Stimulated activated CD4-positive, alpha-beta T cell treated with anti-CD3 and anti-CD28 coated beads, Interleukin-4, amount 100 ng/mL, for 48 hours (primary cell): ENCODE measurements at regions not wholly inside any gene's neighbourhood (a gene's known extent, or its start where the extent isn't known, plus 50 kb on each side); places are given as distances from the start of the nearest gene placed in this dataset.

ENCODE experiments used
- DNase-seq, 2 donors: peaks; one replicate each; pipeline ENCODE4 v3.0.0-alpha.2; 2020; ENCODE audit warnings: low read depth in 2 of 2

DNA sequence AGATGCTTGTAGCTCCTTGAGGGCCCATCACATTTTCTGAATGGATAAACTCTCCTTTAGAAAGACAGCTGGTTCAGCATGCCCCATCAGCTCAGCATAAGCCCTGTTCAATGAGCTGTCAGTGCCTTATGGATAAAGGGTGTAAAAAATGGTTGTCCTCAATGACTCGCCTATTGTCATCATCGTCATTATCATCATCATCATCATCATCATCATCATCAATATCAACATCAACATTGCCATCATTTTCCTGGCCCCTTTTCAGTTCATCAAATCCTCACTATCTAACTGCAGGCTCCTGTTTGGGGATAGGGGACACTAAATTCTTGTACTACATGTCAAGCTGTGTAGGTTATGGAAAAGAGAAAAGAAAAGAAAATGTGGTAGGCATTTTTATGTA is 310.7 kb upstream of the MTNR1B start:
- DNase-seq = no peak

GRCh38 chr11:92659793-92660192 is 309.7 kb upstream of the MTNR1B start:
- DNase-seq = no peak

DNA sequence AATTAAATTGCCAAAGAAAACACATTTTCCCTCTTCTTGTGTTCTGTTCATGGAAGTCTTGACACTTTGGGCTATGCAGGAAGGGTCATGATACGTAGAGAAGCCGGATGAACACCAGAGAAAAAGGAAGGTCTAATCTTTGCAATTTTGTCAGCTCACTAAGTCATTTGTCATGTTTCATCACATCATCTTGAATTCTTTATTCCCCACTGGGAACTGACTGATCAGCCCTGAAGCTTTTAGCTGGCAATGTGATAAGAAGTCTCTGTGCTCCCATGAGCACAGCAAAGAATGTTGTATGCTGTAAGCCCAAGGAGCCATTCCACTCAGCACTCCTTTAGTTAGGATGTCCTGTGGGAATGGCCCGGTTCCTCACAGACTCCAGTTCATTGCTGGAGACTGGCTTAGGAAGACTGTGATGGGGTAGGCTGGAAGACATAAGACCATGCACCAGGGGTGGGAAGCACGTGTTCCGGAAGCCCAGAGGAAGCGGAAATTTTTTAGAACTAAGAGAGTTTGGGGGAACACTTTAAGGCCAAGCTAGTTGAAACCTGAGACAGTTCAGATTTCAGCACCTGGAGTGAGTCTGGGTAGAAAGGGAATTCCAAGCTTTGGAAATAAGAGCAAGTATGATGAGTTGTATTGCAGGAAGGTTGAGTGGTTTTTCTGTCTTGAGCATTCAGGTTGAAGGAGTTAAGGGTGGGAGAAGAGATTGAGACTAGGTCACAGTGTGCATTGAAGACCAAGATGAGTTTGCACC is 306.7 kb upstream of the MTNR1B start:
- no peak for DNase-seq

- DNase-seq = no peak
Observed at GRCh38 chr11:92663539-92663938, 305.9 kb upstream of the MTNR1B start.

DNA sequence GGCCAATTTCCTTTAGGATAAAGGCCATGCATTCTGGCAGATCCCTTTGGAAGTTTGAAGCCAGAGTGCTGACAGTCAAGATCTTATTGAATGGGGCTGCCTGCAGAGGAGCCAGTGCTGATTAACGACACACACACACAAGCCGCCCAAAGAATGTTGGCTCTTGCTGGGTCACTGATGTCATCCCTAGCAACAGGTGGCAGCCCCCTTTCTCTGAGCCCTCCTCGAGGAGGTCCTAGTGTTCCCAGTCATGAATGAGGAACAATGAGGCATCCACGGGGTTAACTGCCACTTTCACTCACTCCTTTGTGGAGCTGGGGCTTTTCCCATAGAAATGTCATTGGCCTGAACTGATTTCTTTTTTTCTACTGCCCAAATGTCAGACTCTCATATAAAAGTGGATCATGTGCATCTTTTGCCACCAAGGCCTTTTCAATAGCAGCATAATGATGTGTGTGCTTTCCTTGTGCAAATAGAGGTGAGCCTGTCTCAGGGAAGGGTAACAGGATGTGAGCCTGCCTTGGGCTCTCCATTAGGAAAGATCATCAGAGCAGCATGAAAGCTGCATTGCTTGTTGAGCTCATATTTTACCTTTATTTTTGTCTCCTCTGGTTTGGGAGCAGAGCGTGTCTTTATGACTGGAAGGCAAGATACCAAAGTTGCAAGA is 301.8 kb upstream of the MTNR1B start:
- no peak for DNase-seq

- DNase-seq = no peak
Observed at GRCh38 chr11:92670308-92670890, 299.1 kb upstream of the MTNR1B start.

DNA sequence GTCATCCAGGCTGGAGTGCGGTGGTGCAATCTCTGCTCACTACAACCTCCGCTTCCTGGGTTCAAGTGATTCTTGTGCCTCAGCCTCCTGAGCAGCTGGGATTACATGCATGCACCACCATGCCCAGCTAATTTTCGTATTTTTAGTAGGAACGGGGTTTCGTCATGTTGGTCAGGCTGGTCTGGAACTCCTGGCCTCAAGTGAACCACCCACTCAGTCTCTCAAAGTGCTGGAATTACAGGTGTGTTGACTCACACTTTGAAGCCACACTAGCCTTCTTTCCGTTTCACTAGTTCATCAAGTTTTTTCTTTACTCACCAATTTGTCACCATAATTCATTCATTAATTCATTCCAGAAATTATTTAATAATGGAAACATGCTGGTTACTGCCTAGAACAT is 298.4 kb upstream of the MTNR1B start:
- DNase-seq = no peak

GRCh38 chr11:92675303-92675702 is 294.1 kb upstream of the MTNR1B start:
- no peak for DNase-seq

- DNase-seq = no peak
Observed at GRCh38 chr11:92675810-92676209, 293.6 kb upstream of the MTNR1B start.

- DNase-seq = no peak
Observed at GRCh38 chr11:92678008-92678611, 291.3 kb upstream of the MTNR1B start.

GRCh38 chr11:92681586-92681985 is 287.9 kb upstream of the MTNR1B start:
- DNase-seq = no peak

DNA sequence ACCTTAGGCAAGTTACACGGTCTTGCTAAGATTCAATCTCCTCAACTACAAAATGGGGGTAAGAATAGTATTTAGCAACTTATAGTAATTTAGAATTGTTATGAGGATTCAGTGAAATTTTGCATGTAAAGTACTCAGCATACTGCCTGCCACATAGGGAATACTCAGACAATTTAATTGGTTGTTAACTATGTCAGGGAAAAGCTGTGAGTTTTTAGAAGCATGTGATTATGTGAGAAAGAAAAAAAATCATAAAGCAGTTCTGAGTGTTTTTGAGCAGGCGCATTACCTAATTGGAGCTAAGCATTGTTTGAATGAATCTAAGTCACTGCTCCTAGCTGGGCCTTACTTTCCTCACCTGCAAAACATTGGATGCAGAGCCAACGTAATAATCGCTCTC is 287.3 kb upstream of the MTNR1B start:
- DNase-seq = no peak

GRCh38 chr11:92682952-92683351 is 286.5 kb upstream of the MTNR1B start:
- no peak for DNase-seq

GRCh38 chr11:92685049-92685448 is 284.4 kb upstream of the MTNR1B start:
- DNase-seq = no peak

GRCh38 chr11:92687724-92688123 is 281.7 kb upstream of the MTNR1B start:
- no peak for DNase-seq

DNA sequence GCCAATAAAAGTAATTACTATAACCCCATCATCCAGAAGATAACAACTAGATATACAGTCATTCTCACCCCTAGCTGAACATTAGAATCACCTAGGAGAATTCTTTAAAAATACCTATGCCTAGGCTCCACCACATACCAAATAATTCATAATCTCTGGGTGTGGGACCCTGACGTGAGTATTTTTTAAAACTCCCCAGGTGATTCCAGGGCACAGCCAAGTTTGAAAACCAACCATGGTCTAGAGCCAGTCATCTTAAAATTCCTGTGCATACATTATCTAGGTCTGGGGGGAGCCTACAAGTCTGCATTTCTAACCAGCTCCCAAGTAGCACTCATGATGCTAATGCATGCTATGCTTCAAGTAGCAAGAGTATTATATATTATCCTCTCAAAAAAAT is 281.0 kb upstream of the MTNR1B start:
- DNase-seq = no peak

GRCh38 chr11:92692826-92693546 is 276.5 kb upstream of the MTNR1B start:
- no peak for DNase-seq

DNA sequence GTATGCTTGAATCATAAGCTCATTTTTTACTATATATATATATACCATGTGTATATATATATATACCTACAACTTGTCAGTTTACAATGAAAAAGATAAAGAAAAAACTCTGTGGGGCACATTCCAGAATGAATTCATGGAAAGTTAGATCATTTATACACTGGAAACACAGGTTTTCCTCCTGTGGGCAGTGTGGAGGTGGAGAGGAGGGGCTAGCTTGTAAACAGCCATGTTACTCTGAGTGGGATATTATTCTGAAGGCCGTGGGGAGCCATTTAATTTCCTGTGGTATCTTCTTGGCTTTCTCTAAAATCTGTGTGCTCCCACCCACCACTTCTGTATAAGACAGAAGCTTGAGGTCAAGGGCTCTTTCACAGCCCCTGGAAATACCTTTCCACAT is 273.4 kb upstream of the MTNR1B start:
- no peak for DNase-seq

DNA sequence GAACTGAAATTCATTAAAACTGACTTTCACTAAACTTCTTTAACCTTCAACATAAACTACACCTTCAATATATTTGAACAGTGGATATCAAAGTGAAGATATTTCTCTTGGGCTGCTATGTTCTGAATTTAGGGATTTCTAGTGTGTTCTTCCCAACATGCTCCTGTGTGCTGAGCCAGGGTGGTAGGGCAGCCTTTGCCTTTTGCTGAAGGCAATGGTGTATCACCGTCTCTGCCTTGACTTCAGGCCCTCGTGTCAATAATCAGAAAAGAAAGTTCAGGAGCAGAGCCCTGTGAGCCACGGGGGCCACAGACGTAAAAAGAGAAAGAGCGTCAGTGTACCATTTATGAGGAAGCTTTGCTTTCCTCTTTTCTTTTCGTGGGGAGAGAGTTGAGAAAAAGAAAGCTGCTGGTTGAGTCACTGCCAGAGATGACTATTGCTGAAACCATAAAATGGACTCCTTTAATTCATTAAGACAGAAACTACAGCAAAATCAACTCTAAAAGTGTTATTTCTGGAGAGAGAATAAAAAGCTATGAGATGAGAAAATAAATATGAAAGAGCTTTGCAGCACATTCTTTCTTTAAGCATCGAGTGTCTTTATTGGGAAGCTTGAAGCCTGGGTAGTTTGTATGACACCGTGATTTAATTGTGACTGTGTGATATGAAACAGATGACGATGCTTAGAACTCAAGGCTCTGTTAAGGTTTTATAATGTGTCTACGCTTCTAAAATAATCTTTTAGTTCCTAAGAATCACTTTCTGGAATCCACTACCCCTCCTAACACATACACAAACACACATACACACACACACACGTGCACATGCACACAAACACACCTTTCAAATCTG is 271.8 kb upstream of the MTNR1B start:
- DNase-seq = no peak

DNA sequence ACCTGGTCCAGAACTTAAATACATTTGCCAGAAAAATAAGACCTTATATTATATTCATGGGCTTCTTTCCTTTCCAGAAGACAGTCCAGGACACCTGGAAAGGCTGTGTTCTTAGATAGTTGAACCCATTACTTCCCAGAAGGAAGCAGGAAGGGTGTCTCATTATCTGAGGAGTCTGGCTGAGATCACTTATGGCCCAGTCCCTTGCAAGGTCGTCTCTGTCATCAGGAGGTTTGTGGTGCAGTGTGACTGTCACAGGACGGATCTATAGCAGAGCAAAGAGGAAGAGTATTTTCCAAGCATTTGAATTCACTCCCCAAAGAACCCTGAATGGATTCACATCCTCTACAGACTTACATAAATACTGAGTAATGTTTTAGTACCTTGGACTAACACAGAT is 270.7 kb upstream of the MTNR1B start:
- DNase-seq = no peak
